Osteoblast (primary cell): ENCODE measurements at regions not wholly inside any gene's neighbourhood (a gene's known extent, or its start where the extent isn't known, plus 50 kb on each side); places are given as distances from the start of the nearest gene placed in this dataset.

Experiments
- DNase-seq: peaks from one replicate; pipeline ENCODE4 v3.0.0; 2011; ENCODE audit warnings: low spot score, mixed read lengths; ENCODE audit not compliant: insufficient read length; ENCODE audit errors: missing footprints
- H2AFZ ChIP-seq: 2 replicates; pipeline ENCODE4 v1.6.0; 2011; ENCODE audit warnings: mild to moderate bottlenecking, low read length
- H3K27ac ChIP-seq: 2 replicates; pipeline ENCODE4 v1.5.1; 2011; ENCODE audit warnings: mild to moderate bottlenecking, low read depth, low read length, moderate library complexity
- H3K27me3 ChIP-seq: 2 replicates; pipeline ENCODE4 v1.6.0; 2012; ENCODE audit warnings: mild to moderate bottlenecking, control low read depth, inconsistent platforms, low read length, moderate library complexity; ENCODE audit not compliant: insufficient read depth
- H3K36me3 ChIP-seq: 2 replicates; pipeline ENCODE4 v1.5.1; 2011; ENCODE audit warnings: mild to moderate bottlenecking, low read length, control low read depth, moderate library complexity; ENCODE audit not compliant: insufficient read depth
- H3K4me1 ChIP-seq: 2 replicates; pipeline ENCODE4 v1.5.1; 2011; ENCODE audit warnings: mild to moderate bottlenecking, low read length, control low read depth, moderate library complexity; ENCODE audit not compliant: insufficient read depth
- H3K4me2 ChIP-seq: 2 replicates; pipeline ENCODE4 v1.6.0; 2011; ENCODE audit warnings: mild to moderate bottlenecking, low read length; ENCODE audit not compliant: insufficient read depth
- H3K4me3 ChIP-seq: fragments of 200-600 bp; sonication (generic); 3 replicates; pipeline ENCODE4 v1.5.1; 2012; ENCODE audit warnings: mild to moderate bottlenecking, low read length, inconsistent platforms; ENCODE audit not compliant: insufficient read depth
- H3K79me2 ChIP-seq: 2 replicates; pipeline ENCODE4 v1.6.0; 2012; ENCODE audit warnings: mild to moderate bottlenecking, low read length, control low read depth, inconsistent platforms; ENCODE audit not compliant: insufficient read depth
- H3K9me3 ChIP-seq: 2 replicates; pipeline ENCODE4 v1.5.1; 2011; ENCODE audit warnings: low read depth, low read length, control low read depth
- H4K20me1 ChIP-seq: 2 replicates; pipeline ENCODE4 v1.6.0; 2012; ENCODE audit warnings: mild to moderate bottlenecking, low read length, control low read depth; ENCODE audit not compliant: insufficient read depth
- TF ChIP-seq, protein P1 (sequence below): IDR thresholded peaks from 2 replicates; pipeline ENCODE4 v1.5.1; 2011; ENCODE audit warnings: mild to moderate bottlenecking, low read depth, low read length, moderate library complexity; ENCODE audit errors: extremely low read depth

- H3K4me1 ChIP-seq: peaks cover 15% of the 10 kb centered on the region
- no peak overlapping the region for H2AFZ ChIP-seq
- H3K27me3 ChIP-seq: no peaks in the 10 kb centered on the region
- no peaks in the 10 kb centered on the region for H3K9me3 ChIP-seq
- no peak for DNase-seq
- H3K4me2 ChIP-seq: no peak overlapping the region
- no peaks in the 10 kb centered on the region for H3K79me2 ChIP-seq
- H3K4me3 ChIP-seq: no peak overlapping the region
- H4K20me1 ChIP-seq: no peaks in the 10 kb centered on the region
- TF ChIP-seq, protein P1, sequence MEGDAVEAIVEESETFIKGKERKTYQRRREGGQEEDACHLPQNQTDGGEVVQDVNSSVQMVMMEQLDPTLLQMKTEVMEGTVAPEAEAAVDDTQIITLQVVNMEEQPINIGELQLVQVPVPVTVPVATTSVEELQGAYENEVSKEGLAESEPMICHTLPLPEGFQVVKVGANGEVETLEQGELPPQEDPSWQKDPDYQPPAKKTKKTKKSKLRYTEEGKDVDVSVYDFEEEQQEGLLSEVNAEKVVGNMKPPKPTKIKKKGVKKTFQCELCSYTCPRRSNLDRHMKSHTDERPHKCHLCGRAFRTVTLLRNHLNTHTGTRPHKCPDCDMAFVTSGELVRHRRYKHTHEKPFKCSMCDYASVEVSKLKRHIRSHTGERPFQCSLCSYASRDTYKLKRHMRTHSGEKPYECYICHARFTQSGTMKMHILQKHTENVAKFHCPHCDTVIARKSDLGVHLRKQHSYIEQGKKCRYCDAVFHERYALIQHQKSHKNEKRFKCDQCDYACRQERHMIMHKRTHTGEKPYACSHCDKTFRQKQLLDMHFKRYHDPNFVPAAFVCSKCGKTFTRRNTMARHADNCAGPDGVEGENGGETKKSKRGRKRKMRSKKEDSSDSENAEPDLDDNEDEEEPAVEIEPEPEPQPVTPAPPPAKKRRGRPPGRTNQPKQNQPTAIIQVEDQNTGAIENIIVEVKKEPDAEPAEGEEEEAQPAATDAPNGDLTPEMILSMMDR: no peak
- no peak overlapping the region for H3K27ac ChIP-seq
- H3K36me3 ChIP-seq: no peaks in the 10 kb centered on the region
Measured at GRCh38 chr3:29168696-29169095, 112.2 kb upstream of the RBMS3 start.

DNA sequence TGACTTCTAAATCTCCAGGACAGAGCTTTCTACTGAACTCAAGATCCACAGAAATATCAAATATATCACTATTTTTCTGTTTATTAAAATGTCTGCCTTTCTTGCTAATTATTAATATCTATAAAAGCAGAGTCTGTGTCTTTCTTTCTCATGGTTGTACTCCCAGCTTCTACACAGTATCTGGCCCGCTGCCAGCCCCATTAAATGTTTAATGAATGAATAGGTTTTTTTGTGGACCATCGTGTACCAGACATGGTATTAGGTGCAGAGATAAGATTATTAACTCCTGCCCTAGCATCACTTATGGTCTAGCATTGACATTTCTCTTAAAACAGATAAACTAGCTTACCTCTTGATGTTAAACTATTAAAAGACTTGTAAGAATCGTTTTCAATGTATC lies 111.4 kb upstream of the RBMS3 start:
- Histone ChIP-seq H3K27me3 (no peaks in the 10 kb centered on the region), H3K9me3 (no peaks in the 10 kb centered on the region), H4K20me1 (no peaks in the 10 kb centered on the region), H3K4me3 (no peak overlapping the region), H3K4me2 (no peak overlapping the region), H3K27ac (no peak overlapping the region), H2AFZ (no peak overlapping the region), H3K79me2 (no peaks in the 10 kb centered on the region), H3K36me3 (no peaks in the 10 kb centered on the region), H3K4me1 (peaks cover 15% of the 10 kb centered on the region)
- TF ChIP-seq, protein P1: no peak
- no peak for DNase-seq

- peak overlapping the region; percentile 81 for H2AFZ ChIP-seq
- H3K4me3 ChIP-seq: no peak overlapping the region
- peak overlapping the region; percentile 9 for H3K4me2 ChIP-seq
- peak overlapping the region; percentile 32 for H3K27ac ChIP-seq
- peaks cover 15% of the 10 kb centered on the region for H3K4me1 ChIP-seq
- no peaks in the 10 kb centered on the region for H3K36me3 ChIP-seq
- TF ChIP-seq, protein P1: no peak
- H3K27me3 ChIP-seq: no peaks in the 10 kb centered on the region
- H3K79me2 ChIP-seq: no peaks in the 10 kb centered on the region
- no peaks in the 10 kb centered on the region for H4K20me1 ChIP-seq
- no peaks in the 10 kb centered on the region for H3K9me3 ChIP-seq
- DNase-seq: peak; percentile 46
Measured at GRCh38 chr3:29171043-29171990, 109.6 kb upstream of the RBMS3 start.

- Histone ChIP-seq H3K9me3 (no peaks in the 10 kb centered on the region), H3K36me3 (no peaks in the 10 kb centered on the region), H3K79me2 (no peaks in the 10 kb centered on the region), H3K27ac (no peak overlapping the region), H2AFZ (no peak overlapping the region), H3K4me1 (peaks cover 4% of the 10 kb centered on the region), H3K27me3 (no peaks in the 10 kb centered on the region), H4K20me1 (no peaks in the 10 kb centered on the region), H3K4me3 (no peak overlapping the region), H3K4me2 (no peak overlapping the region)
- DNase-seq: no peak
- TF ChIP-seq, protein P1: no peak
Measured at GRCh38 chr3:29176501-29176900, 104.4 kb upstream of the RBMS3 start.
